GM12874 (cell line): ENCODE measurements at regions not wholly inside any gene's neighbourhood (a gene's known extent, or its start where the extent isn't known, plus 50 kb on each side); places are given as distances from the start of the nearest gene placed in this dataset.

Experiments used
- CTCF ChIP-seq: IDR thresholded peaks from 2 replicates; pipeline ENCODE4 v1.5.1; 2011; ENCODE audit warnings: low read depth, mild to moderate bottlenecking, control low read depth, low read length, moderate library complexity; ENCODE audit not compliant: insufficient read depth

- TF ChIP-seq CTCF, result no peak
Observed at GRCh38 chr4:182134261-182134660, 108.9 kb upstream of the TENM3 start.

- TF ChIP-seq CTCF, result no peak
Observed at GRCh38 chr4:182136201-182136600, 107.0 kb upstream of the TENM3 start.

- no peak for TF ChIP-seq CTCF
Observed at GRCh38 chr4:182137343-182137742, 105.9 kb upstream of the TENM3 start.

- TF ChIP-seq CTCF, result no peak
Observed at GRCh38 chr4:182139491-182139890, 103.7 kb upstream of the TENM3 start.

- TF ChIP-seq CTCF, result no peak
Observed at GRCh38 chr4:182140547-182140946, 102.7 kb upstream of the TENM3 start.

- no peak for TF ChIP-seq CTCF
Observed at GRCh38 chr4:182141061-182141460, 102.1 kb upstream of the TENM3 start.

GRCh38 chr4:182142176-182143085 lies 100.8 kb upstream of the TENM3 start:
- no peak for TF ChIP-seq CTCF
